ENCODE measurements at regions not wholly inside any gene's neighbourhood (a gene's known extent, or its start where the extent isn't known, plus 50 kb on each side); places are given as distances from the start of the nearest gene placed in this dataset.

DNA sequence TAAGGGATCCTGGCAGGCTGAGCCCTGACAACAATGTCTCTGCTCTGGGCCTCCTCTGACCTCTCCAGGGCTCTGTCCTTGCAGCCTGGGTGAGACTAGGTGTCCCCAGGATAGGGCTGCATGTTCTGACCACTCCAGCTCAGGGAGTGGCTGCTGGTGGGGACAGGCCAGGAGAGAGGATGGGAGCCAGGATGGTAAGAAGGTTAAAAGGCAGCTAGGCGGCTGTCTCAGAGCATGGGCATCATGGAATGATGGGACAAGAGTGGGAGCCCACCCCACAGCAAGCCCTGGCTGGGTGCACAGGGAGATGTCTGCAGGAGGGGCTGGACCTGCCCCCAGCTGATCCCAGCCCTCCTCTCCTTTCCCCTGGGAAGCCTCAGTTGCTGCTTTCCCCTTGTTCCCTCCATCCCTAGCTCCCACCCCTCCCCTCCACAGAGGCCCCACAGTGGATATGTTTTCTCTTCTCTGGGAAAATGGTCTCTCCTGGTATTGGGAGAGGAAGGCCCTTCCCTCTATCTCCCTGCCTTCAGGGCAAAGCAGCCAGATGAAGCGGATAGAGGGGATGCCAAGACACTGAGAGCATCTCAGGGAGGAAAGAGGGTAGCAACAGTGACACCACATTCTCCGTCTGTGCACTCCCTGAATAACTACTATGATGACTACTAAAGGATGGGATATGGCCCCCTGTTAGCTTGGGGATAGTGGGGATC lies 334.3 kb downstream of the DYSF start:
- DNase-seq, result peak; percentile 31

DNA sequence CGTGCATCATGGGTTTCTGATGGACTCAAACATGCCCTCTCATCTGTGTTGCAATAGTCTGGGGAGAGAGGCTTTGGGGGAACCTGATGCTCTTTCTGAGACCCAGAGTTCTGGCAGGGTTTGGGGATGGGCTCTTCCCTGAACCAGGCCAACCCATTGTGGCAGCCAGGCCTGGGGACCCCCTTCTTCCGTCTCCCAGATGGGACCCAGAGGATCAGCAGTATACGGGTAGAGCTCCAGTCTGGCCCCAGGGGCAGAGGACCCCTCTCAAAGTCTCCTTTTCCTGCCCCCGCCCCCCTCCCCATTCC lies 333.7 kb downstream of the DYSF start:
- peak; percentile 24 for DNase-seq

DNA sequence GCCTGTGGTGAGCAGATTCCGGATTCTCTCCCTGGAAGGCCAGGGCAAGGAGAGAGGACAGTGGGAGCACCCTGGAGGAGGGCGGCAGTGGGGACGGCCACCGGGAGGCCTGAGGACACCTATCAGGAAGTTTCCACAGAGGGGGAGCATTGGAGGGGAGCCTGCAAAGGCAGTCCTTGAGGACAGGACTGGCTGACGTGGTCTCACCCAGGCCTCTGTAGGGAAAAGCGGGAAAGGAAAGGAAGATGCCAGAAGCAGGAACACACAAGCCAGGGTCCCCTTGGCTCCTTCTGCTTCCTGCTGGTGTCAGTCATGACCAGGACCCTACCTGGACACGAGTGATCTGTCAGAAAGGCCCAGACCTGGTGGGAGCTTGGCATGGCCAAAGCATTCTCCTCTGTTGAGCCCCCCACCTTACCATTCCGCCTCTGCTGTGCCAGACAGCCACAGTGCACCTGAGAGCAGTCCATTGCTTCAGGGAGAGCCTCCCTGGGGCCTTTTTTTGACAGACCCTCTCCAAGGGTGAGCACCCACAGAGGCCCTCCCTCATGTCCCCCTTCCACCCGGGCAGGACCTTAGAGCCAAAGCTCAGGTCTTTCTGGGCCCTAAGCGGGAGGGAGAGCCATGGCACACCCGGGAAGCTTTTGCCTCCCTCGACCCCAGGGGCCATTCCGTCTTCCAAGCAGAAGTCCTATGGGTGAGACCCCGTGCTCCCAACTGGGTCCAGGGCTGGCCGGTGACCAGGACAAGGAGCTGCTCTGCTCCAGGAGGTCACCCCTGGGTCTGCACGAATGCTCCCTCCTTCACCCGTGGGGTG lies 333.1 kb downstream of the DYSF start:
- peak; percentile 54 for DNase-seq

DNA sequence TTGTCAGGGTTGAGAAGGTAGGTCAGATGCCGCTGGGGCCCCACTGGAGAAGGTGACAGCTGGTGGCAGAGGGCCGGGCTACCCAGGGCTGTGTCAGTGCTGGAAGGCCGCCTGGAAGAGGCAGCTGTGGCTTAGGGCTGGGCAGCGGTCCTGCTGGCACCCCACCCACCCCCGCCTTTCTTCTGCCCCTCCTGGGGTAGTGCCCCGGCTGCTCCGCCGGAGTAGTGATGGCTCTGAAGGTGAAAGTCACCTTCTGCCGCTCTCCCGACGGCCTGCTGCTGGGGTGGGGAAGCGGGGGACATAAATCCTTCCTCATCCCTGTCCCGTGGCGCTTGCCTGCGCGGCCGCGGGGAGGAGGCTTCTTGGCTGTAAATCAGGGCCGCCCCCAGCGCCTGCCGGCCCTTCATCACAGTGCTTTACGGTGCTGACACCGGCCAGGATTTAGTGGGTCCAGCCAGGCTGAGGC lies 332.2 kb downstream of the DYSF start:
- DNase-seq, result peak; percentile 55

DNA sequence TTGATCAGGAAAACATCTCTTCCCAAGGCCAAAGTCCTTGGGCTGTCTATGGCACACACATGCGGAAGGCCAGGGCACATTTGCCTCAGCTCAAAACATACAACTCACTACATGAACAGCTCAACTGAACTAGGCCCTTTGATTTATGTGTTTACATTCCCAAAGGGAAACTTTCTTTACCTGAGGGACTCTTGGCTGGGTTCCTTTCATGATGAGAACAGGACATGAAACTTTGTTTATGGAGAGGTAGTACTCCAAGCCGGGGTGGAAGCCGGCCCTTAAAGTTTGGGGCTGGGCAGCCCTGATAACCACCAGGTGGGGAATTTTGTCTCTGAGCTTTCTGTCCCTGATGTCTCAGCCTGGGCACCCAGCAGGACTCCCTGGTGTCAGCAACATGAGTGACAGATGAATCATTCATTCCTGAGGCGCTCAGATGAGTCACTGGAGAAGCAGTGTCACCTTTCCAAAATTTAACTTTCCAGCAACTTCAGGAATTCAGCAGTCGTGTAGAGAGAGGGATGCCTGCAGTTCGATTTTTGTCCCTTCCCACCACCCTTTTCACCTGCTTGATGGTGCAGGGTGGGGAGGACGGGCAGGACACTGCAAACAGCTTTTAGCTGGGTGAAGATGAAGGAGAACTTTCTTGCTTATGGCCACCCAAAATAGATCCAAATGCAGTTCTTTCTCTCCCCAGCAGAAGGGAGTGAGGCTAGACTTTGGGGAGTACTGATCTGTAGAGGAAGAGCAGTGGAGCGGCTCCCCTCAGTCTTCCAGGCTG lies 331.6 kb downstream of the DYSF start:
- DNase-seq, result peak; percentile 36

DNA sequence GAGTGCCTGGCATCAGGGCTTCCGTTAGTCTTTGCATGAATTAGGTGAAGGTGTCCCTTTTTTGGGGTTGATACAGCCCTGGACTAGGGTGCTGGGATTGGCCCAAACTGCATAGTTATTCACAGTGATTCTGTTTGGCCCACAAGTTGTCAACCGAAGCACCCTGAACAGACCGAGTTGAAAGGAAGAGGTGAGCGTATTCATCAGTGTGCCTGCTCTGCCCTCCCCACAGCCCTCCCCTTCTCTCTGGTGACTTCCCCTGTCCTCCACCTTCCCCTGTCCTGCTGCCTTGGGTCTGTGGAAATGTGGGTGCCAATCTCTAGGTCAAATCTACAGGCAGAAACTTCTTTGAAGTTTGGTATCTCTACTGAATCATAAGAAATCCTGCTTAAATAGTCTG lies 330.5 kb downstream of the DYSF start:
- DNase-seq, result peak; percentile 50

DNA sequence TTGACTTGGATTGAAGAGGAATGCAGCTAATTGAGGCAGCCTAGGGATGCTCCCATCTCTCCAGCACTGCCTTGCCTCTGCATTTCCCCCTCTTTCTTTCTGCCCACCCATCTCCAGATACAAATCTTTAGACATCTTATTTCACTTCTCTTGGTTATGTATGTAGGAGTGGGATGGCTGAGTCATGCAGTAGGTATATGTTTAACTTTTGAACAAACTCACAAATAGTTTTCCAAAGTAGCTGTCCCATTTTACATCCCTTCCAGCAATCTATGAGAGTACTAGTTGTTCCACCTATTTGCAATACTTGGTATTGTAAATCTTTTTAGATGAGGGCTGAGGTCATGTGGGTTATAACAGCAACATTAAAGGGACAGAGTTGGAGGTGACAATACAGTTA lies 329.9 kb downstream of the DYSF start:
- DNase-seq, result no peak

DNA sequence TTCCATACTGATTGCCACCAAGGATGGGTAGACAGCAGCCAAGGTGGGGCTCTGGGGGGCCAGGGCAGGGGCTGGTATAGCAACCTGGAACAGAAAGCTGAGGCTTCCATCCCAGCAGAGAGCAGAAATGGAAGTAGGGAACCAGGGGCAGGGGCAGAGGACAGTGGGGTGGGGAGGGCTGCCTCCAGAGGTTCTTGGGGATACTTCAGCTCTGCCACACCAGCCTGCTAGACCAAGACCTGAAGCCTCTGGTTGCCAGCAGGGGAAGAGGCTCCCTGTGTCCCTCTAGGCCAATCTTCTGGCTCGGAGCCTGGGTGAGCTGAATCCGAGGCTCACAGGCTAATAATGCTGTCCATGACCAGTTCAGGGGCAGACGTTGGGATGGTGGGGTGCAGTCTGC lies 329.0 kb downstream of the DYSF start:
- peak; percentile 22 for DNase-seq

DNA sequence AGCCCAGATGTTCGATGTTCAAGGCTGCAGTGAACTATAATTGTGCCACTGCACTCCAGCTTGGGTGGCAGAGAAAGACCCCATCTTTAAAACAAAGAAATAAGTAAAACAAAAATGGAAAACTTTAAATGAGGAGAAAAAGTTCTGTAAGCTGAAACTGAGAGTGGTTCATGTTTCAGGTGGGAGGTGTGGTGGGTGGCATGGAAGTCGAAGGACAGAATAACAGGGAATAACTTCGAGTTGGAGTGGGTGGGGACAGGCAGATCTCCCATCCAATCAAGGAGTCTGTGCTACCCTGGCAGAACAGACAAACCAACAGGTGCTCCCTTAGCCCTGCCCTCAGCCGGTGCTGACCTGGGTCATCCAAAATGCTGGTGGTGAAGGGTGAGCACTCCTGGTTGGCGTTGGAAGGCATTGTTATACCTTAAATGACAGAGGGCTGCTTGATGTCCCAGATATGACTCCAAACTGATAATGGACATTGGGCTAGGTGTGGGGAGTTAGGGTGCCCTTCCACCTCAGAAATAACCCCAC lies 328.4 kb downstream of the DYSF start:
- peak; percentile 12 for DNase-seq

DNA sequence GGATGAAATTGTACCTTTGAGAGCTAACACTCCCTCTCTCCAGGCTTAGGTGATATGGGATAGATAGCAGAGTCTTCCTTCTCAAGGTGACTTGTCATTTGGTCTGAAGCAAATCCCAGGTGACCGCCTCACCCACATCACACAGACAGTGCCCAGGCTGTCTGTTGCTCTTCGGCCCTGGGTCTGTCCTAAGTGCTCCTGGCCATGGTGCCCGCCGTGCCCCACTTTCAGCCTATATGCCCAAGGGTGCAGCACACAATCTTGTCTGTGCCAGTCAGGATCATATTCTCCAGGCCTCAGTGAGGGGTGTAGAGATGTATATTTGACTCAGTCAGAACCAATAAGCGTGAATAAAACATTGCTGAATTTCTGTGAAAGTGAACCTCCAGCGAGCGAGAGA lies 326.8 kb downstream of the DYSF start:
- DNase-seq, result no peak

DNA sequence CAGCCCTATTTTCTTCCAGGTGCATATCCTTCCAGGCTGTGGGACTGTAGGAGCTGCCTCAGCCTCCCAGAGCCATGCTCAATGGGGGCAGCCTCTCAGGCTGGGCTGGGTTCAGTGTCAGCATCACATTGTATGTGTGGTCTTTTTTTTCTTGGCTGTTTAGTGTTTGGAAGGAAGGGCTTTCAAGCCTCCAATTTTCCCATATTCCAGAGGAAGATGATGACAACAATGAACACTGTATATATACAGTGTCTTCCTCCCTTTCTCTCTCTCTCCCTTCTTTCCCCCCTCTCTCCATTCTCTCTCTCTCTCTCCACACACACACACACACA lies 326.4 kb downstream of the DYSF start:
- DNase-seq, result no peak

DNA sequence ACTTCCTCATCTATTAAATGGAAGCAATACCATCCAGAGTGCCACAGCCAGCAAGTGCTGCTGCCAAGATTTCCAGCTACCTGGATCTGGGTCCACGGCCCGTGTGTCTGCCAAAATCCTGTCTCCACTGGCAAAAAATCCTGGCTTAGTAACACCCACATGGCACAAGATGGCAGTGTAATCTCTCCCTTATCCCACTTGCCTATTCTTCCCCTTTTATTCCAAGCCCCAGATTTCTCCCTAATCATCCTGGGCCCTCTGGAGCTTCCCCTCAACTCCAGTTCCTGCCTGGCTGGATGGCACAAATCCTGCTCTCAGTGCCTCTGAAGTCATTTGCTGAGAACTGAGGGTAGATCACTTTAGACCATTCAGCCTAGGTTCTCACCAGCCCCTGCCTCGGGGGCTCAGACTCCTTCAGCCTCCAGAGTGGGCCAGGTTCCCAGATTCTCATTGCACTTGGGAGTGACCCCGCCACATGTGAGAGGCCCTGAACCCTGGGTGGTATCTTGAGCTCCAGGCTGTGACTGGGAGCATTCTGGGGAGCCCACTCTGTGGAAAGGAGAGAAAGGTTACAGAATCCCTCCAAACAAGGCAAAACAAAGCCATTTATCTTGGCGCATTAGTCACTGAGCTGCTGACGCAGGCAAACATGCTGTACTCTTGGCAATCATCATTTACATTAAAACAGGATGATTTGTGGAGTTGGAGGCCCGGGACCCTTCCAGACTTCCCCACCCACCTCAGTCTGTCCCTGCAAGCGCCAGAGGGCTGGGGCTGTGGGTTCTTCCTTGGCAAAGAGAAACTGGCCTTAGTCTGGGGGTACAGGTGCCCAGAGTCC lies 325.8 kb downstream of the DYSF start:
- peak; percentile 27 for DNase-seq

DNA sequence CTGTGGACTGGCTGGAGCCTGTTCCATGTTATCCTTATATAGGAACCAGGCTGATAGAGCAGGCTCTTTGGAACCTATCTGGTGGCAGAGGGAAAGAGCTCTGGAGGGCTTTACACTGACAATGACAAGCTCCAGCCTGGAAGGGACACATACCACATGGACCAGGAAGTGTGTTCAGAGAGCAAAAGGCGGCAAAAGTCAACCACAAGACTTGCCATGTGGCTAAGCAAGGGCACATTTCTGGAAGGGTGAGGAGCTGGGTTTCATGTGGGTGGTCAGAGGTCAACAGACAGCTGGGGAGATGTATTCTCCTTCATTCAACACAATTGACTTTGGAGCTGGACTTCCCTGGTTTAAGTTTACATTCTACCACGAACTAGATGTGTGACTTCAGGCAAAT lies 325.2 kb downstream of the DYSF start:
- DNase-seq, result no peak

DNA sequence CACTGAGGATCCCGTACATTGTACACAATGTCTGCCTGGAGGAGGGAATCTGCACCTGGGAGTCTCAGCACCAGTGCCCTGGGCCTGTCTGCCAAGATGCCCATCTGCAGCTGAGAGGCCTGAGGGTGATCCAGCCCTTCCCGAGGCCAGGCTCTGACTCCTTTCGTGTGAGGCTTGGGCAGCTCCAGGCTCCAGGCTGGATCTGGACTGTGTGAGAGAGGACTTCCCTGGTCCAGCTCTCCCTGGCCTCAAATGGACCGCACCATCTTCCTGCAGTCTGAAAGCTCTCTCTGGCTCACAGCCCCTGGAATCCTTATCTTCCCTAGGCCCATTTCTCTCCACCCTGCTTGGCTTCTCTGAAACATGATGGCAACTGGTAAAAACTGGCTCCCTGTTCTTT lies 324.6 kb downstream of the DYSF start:
- no peak for DNase-seq

DNA sequence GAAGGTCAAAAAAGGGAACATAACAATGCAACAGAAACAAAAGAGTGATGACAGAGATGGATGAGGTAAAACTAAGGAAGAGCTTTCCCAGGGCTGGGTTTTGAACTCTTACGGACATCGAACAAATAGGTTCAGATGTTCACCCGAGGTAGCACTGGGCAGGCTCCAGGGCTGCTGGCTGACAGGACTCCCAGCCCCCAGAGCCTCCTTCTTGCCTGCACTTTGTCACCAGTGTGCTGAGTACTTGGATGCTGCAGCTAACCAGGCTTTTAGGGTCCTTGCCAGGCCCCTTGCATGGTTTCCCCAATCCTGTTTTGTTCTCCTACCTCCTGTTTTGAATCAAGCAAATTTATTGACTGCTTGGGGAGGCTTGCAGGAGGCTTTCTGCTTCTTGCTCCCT lies 322.9 kb downstream of the DYSF start:
- no peak for DNase-seq

DNA sequence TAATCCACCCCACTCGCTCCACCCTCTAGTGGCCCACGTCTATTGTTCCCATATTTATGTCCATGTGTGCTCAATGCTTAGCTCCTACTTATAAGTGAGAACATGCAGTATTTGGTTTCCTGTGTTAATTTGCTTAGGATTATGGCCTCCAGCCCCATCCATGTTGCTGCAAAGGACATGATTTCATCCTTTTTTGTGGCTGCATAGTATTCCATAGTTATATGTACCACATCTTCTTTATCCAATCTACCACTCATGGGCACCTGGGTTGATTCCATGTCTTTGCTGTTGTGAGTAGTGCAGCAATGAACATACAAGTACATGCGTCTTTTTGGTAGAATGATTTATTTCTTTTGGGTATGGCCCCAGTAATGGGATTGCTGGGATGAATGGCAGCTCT lies 319.9 kb downstream of the DYSF start:
- DNase-seq, result no peak

DNA sequence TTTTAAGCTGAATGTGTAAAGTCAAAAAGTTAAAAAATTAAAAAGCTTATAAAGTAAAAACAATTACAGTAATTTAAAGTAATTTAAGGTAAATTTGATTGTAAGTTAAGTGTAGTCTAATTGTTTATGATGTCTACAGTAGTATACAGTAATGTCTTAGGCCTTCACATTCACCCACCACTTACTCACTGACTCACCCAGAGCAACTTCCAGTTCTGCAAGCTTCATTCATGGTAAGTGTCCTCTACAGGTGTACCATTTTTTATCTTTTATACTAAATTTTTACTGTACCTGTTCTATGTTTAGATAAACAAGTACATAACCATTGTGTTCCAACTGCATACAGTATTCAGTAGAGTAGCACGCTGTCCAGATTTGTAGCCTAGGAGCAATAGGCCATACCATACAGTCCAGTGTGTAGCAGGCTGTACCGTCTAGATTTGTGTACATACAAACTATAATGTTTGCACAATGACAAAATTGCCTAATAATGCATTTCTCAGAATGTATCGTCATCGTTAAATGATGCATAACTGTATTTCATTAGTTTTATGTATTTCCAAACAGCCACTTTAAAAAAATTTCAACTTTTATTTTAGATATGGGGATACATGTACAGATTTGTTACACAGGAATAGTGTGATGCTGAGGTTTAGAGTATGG lies 319.3 kb downstream of the DYSF start:
- no peak for DNase-seq

DNA sequence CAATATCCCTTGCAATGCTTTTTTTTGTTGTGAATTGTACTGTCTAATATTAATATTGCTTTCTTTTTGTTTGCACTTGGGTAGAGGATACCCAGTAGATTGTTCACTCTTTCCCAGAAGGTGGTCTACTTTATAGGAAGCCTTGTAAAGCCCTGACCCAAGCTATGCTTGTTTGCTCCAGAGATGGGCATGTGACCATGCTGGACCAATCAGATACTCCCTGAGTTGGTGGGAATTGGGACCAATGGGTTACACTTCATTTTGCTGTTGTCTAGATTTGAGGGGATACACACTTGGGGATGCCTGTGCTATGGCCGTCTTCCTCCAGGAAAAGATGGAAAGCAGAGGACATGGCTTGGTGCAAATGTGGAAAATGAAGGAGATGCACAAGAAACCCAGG lies 314.3 kb downstream of the DYSF start:
- no peak for DNase-seq

DNA sequence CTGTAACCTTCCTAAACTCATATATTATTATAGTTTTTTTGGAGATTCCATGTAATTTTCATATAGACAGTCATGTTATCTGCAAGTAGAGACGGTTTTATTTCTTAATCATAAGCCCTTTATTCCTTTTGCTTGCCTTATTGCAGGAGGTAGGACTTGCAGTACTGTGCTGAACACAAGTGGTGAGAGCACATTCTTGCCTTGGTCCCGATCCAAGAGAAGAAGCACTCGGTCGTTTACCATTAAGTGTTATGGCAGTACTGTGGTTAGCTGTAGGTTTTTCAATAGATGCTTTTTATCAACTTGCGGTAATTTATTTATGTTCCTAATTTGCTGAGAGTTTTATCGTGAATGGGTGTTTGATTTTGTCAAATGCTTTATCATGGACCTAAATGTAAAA lies 305.7 kb downstream of the DYSF start:
- DNase-seq, result no peak

DNA sequence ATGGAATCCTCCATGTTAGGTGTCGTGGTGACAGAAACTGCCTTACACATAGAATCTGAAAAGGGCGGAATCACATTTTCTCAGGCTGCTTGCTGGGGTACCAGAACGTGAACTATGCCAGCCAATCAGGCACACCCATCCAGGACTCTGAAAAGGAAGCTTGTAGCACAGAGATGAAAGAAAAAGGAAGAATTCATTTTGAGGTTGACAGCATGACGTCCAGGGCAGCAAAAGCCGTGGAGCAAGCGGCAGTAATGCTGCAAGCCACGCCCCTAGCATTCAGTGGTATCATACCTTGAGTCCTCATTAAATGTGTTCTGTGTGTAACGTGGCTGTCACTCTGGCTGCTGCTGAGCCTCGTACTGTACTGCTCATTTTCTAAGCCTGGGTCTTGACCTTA lies 304.0 kb downstream of the DYSF start:
- no peak for DNase-seq

DNA sequence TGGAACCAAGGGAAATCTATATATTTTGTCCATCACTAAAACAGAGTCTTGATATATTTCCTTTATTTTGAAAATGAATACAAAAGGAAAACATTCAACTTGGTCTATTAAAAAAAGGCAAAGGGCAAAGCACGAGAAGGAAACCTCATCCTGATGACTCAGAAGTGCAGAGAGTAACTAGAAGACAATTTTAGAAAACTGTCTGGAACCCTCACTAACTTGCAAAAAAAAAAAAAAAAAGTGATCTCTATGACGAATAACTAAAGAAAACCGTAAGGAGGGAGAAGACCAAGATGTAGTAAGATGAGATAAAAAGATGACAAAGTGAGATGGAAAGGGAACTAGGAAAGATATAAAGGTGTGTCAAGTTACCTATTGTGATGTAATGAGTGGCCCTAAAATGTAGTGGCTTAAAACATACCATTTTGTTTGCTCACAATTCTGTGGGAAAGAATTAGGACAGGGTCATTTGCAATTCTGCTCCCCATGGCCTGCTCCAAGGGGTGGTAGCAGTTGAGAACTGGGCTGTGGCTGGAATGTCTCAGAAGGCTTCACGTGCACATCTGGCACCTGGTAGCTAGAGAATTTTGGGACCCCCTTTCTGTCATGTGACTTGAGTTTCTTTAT lies 303.0 kb downstream of the DYSF start:
- DNase-seq, result no peak

DNA sequence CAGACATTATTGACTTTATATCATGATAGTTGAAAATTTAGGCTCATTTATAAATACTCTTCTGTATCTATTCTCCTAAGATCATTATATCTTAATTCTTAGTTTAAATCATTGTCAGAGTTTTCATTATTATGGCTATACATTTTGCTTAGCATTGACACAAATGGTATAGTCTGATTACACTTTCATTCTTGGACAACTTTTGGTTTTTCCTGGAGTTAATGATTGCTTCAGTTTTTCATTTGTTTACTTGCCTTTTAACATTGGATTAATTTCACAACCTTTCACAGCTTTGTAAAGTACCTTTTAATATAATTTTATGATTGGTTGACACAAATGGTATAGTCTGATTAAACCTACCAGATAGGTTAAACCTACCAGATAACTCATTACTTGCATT lies 298.2 kb downstream of the DYSF start:
- no peak for DNase-seq

Data from activated effector memory CD4-positive, alpha-beta T cell treated with anti-CD3 and anti-CD28 coated beads, Interleukin-2, amount 50 U/mL, for 16 hours (primary cell).